Urinary bladder (tissue), 3 donors: ENCODE measurements at regions not wholly inside any gene's neighbourhood (a gene's known extent, or its start where the extent isn't known, plus 50 kb on each side); places are given as distances from the start of the nearest gene placed in this dataset.

Experiments used
- DNase-seq: peaks from one replicate; pipeline ENCODE4 v3.0.0-alpha.2; 2015; ENCODE audit errors: extremely low spot score
- H3K27ac ChIP-seq: one replicate; pipeline ENCODE4 v1.5.1; 2013; ENCODE audit warnings: low read depth, mild to moderate bottlenecking, moderate library complexity
- H3K36me3 ChIP-seq: one replicate; pipeline ENCODE4 v1.6.1; 2013; ENCODE audit warnings: mild to moderate bottlenecking, moderate library complexity; ENCODE audit not compliant: insufficient read depth
- H3K4me1 ChIP-seq: one replicate; pipeline ENCODE4 v1.6.1; 2013; ENCODE audit warnings: mild to moderate bottlenecking, moderate library complexity; ENCODE audit not compliant: insufficient read depth
- H3K4me3 ChIP-seq: one replicate; pipeline ENCODE4 v1.5.1; 2013; ENCODE audit warnings: low read depth, low read length
- WGBS: extraction: QIAGEN DNeasy Blood & Tissue Kit; methylation state at CpG from one replicate; pipeline ENCODE4 v1.1.7; 2013; 5-methylcytosine and 5-hydroxymethylcytosine counted together
- donor health status: healthy with polysubstance abuse.
- donor health status: healthy.

- Histone ChIP-seq H3K4me1 (no peaks in the 10 kb centered on the region), H3K36me3 (no peaks in the 10 kb centered on the region)
- WGBS = 93% methylated on average over 2 of the region's 2 CpGs
These were observed 487.3 kb upstream of the ADAMTS5 start for GRCh38 chr21:27454234-27454633.

GRCh38 chr21:27451116-27451515, 484.2 kb upstream of the ADAMTS5 start:
- H3K4me1 ChIP-seq = no peaks in the 10 kb centered on the region
- 90% methylated on average over 3 of the region's 3 CpGs for WGBS
- no peak overlapping the region for H3K4me3 ChIP-seq
- no peak for DNase-seq
- H3K27ac ChIP-seq = no peak overlapping the region
- no peaks in the 10 kb centered on the region for H3K36me3 ChIP-seq

More at GRCh38 chr21:27454234-27454633, 487.3 kb upstream of the ADAMTS5 start:
- DNase-seq = no peak
- Histone ChIP-seq H3K4me3 (no peak overlapping the region), H3K27ac (no peak overlapping the region)

GRCh38 chr21:27450216-27450615, 483.3 kb upstream of the ADAMTS5 start:
- DNase-seq = no peak
- H3K4me1 ChIP-seq = no peaks in the 10 kb centered on the region
- no peak overlapping the region for H3K27ac ChIP-seq
- no peaks in the 10 kb centered on the region for H3K36me3 ChIP-seq
- H3K4me3 ChIP-seq = no peak overlapping the region
- WGBS = 63% methylated on average over 3 of the region's 3 CpGs

GRCh38 chr21:27448960-27449359, 482.1 kb upstream of the ADAMTS5 start:
- WGBS = 68% methylated on average over 7 of the region's 7 CpGs
- no peaks in the 10 kb centered on the region for H3K4me1 ChIP-seq
- no peaks in the 10 kb centered on the region for H3K36me3 ChIP-seq
- DNase-seq = no peak
- no peak overlapping the region for H3K27ac ChIP-seq
- H3K4me3 ChIP-seq = no peak overlapping the region

- no peak for DNase-seq
- no peak overlapping the region for H3K27ac ChIP-seq
- WGBS = 32% methylated on average over 1 of the region's 1 CpG
- no peaks in the 10 kb centered on the region for H3K36me3 ChIP-seq
- no peak overlapping the region for H3K4me3 ChIP-seq
- no peaks in the 10 kb centered on the region for H3K4me1 ChIP-seq
These were observed 481.0 kb upstream of the ADAMTS5 start for GRCh38 chr21:27447843-27448242.

- 32% methylated on average over 3 of the region's 3 CpGs for WGBS
- Histone ChIP-seq H3K4me3 (no peak overlapping the region), H3K27ac (no peak overlapping the region), H3K4me1 (no peaks in the 10 kb centered on the region), H3K36me3 (no peaks in the 10 kb centered on the region)
- DNase-seq = no peak
These were observed 462.9 kb upstream of the ADAMTS5 start for GRCh38 chr21:27429710-27430341.

GRCh38 chr21:27426196-27426595, 459.3 kb upstream of the ADAMTS5 start:
- no peaks in the 10 kb centered on the region for H3K4me1 ChIP-seq
- H3K36me3 ChIP-seq = no peaks in the 10 kb centered on the region
- 31% methylated on average over 1 of the region's 1 CpG for WGBS
- no peak for DNase-seq
- H3K27ac ChIP-seq = no peak overlapping the region
- no peak overlapping the region for H3K4me3 ChIP-seq

- WGBS = 60% methylated on average over 3 of the region's 3 CpGs
- H3K27ac ChIP-seq = no peak overlapping the region
- no peak overlapping the region for H3K4me3 ChIP-seq
- no peak for DNase-seq
- H3K36me3 ChIP-seq = no peaks in the 10 kb centered on the region
- no peaks in the 10 kb centered on the region for H3K4me1 ChIP-seq
These were observed 458.7 kb upstream of the ADAMTS5 start for GRCh38 chr21:27425574-27425973.

GRCh38 chr21:27425172-27425571, 458.3 kb upstream of the ADAMTS5 start:
- 92% methylated on average over 2 of the region's 2 CpGs for WGBS
- Histone ChIP-seq H3K27ac (no peak overlapping the region), H3K4me3 (no peak overlapping the region), H3K36me3 (no peaks in the 10 kb centered on the region), H3K4me1 (no peaks in the 10 kb centered on the region)
- DNase-seq = no peak

- H3K4me3 ChIP-seq = no peak overlapping the region
- no peak for DNase-seq
- WGBS = 97% methylated on average over 1 of the region's 1 CpG
- no peaks in the 10 kb centered on the region for H3K36me3 ChIP-seq
- H3K27ac ChIP-seq = no peak overlapping the region
- H3K4me1 ChIP-seq = no peaks in the 10 kb centered on the region
These were observed 457.7 kb upstream of the ADAMTS5 start for GRCh38 chr21:27424601-27425000.

GRCh38 chr21:27423906-27424595, 457.2 kb upstream of the ADAMTS5 start:
- DNase-seq = no peak
- WGBS = 96% methylated on average over 4 of the region's 4 CpGs
- Histone ChIP-seq H3K36me3 (no peaks in the 10 kb centered on the region), H3K4me1 (no peaks in the 10 kb centered on the region), H3K4me3 (no peak overlapping the region), H3K27ac (no peak overlapping the region)

- 62% methylated on average over 4 of the region's 4 CpGs for WGBS
- Histone ChIP-seq H3K27ac (peak overlapping the region; percentile 74), H3K4me1 (no peaks in the 10 kb centered on the region), H3K4me3 (no peak overlapping the region), H3K36me3 (no peaks in the 10 kb centered on the region)
- no peak for DNase-seq
These were observed 456.1 kb upstream of the ADAMTS5 start for GRCh38 chr21:27423038-27423437.

- Histone ChIP-seq H3K4me3 (no peak overlapping the region), H3K27ac (no peak overlapping the region), H3K4me1 (no peaks in the 10 kb centered on the region), H3K36me3 (no peaks in the 10 kb centered on the region)
- 51% methylated on average over 1 of the region's 1 CpG for WGBS
- no peak for DNase-seq
These were observed 455.5 kb upstream of the ADAMTS5 start for GRCh38 chr21:27422435-27422834.

GRCh38 chr21:27421654-27422053, 454.8 kb upstream of the ADAMTS5 start:
- 87% methylated on average over 3 of the region's 3 CpGs for WGBS
- Histone ChIP-seq H3K27ac (no peak overlapping the region), H3K4me3 (no peak overlapping the region)

More at GRCh38 chr21:27421654-27422053, 454.8 kb upstream of the ADAMTS5 start:
- H3K36me3 ChIP-seq = no peaks in the 10 kb centered on the region
- no peaks in the 10 kb centered on the region for H3K4me1 ChIP-seq
- DNase-seq = no peak
